ENCODE measurements at regions not wholly inside any gene's neighbourhood (a gene's known extent, or its start where the extent isn't known, plus 50 kb on each side); places are given as distances from the start of the nearest gene placed in this dataset.

DNA sequence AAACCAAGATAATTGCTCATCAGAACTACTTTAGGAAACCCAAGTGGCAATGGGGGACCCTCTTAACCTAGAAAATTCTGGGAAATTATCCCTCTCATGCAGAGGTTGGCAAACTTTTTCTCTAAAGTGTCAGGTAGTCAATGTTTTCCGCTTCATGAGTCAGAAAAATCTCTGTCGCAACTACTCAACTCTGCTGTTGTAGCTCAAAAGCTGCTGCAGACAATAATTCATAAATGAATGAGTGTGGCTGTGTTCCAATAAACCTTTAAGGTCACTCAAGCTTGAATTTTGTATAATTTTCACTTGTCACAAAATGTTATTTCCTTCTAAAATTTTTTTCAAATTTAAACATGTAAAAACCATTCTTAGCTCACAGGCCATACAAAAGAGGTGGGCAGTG, 193.4 kb upstream of the MID1 start:
- no peak for DNase-seq (ENCODE audit: low read depth)

DNA sequence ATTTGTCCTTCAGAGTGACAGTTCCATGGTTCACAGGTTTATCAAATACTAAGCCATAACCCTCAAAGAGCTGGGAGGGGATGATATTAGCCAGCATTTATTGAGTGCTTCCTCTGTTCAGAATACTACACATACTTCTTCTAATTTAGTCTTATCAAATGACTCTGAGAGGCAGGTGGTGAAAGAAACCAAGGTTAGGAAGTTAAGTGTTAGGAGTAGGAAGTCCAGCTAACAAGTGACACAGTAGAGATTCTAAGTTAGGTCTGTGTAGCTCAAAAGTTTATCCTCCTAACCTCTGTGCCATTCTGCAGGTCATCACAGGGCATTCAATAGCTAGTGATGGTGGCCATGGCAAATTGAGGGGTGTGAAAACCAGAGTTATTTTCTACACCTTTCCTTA, 198.3 kb upstream of the MID1 start:
- DNase-seq (ENCODE audit: low read depth), result no peak

- no peak for DNase-seq (ENCODE audit: low read depth)
Observed at GRCh38 chrX:10819973-10820372, 199.6 kb upstream of the MID1 start.

DNA sequence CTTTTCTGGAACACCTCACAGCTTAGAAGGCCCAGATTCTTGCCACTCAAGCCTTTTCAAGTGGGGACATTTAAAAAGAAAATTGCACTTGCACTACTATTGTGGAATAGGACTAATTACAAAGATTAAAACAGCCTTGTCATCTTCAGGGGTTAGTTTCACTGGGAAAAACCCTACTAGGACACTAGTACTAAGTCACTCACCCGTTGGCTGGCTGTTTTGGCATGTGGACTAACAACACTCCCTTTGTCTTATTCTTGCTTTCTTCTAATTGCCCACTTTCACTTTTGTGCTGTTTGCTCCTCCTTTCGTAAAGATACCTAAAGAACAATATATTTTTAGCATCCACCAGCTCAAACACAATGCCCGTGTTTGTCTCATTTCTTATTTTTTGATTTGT, 200.9 kb upstream of the MID1 start:
- DNase-seq (ENCODE audit: low read depth), result no peak

DNA sequence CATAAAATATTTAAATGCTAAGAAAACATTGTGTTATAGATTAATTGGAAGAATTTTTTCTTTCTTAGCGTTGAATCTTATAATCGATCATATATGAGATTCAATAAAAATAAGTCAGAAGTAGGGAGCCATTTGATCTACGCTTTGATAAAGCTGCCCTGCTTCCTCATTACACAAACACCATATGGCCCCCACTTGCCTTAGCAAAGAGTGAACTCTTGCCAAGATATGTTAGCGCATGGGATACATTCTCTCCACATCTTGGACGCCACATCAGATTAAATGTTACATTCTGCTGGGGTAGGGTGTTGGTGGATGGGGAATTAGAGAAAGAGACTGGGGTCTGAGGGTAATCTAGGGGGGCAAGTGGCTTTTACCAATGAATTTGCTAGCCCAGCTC, 207.7 kb upstream of the MID1 start:
- no peak for DNase-seq (ENCODE audit: low read depth)

GRCh38 chrX:10828640-10829039, 208.3 kb upstream of the MID1 start:
- no peak for DNase-seq (ENCODE audit: low read depth)

- no peak for DNase-seq (ENCODE audit: low read depth)
Observed at GRCh38 chrX:10831716-10832502, 211.5 kb upstream of the MID1 start.

- DNase-seq (ENCODE audit: low read depth), result peak; percentile 20
Observed at GRCh38 chrX:10833299-10834169, 213.1 kb upstream of the MID1 start.

GRCh38 chrX:10841579-10841978, 221.2 kb upstream of the MID1 start:
- peak; percentile 60 for DNase-seq (ENCODE audit: low read depth)

- DNase-seq (ENCODE audit: low read depth), result no peak
Observed at GRCh38 chrX:10842646-10843045, 222.3 kb upstream of the MID1 start.

GRCh38 chrX:10847333-10847732, 226.9 kb upstream of the MID1 start:
- no peak for DNase-seq (ENCODE audit: low read depth)

- no peak for DNase-seq (ENCODE audit: low read depth)
Observed at GRCh38 chrX:10851809-10852208, 231.4 kb upstream of the MID1 start.

GRCh38 chrX:10854594-10854993, 234.2 kb upstream of the MID1 start:
- DNase-seq (ENCODE audit: low read depth), result no peak

GRCh38 chrX:10855845-10856244, 235.5 kb upstream of the MID1 start:
- no peak for DNase-seq (ENCODE audit: low read depth)

- DNase-seq (ENCODE audit: low read depth), result no peak
Observed at GRCh38 chrX:10856797-10857196, 236.4 kb upstream of the MID1 start.

DNA sequence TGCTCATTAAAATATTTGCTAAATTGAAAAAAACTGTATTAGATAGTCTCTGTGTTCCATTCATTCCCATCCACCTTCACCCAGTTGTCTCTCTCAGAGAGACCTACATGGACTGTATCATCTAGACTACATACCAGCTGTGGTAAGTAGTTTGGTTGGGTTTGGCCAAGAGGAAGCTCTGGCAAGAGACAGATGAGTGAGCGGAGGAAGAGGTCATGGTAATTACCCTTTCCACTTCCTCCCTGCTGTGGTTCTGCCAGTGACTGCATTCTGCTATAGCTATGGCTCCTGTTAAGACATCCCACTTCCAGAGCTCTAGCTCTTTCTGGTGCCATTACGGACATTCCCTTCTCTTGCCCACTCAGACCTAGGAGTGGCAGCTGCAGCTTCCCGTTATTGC, 239.0 kb upstream of the MID1 start:
- no peak for DNase-seq (ENCODE audit: low read depth)

DNA sequence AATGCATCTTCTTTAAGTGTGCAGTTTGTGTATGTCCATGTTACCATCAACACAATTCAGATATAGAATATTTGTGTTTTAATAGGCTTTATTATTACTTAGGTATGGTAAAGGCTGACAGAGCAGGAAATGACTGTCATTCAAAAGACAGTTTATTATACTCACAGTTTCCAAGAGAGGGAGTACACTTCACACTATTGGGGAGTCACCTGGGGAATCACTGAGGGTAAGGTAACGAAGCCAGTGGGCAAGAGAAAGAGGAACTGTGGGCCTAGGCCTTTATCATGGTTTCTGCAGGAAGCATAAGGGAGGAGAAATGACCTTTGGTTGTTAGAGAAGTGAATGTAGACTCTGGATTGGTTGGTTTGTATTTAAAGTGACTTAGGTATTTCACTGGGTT, 235.1 kb upstream of the HCCS start:
- no peak for DNase-seq (ENCODE audit: low read depth)

- no peak for DNase-seq (ENCODE audit: low read depth)
Observed at GRCh38 chrX:10882484-10882883, 228.6 kb upstream of the HCCS start.

- DNase-seq (ENCODE audit: low read depth), result no peak
Observed at GRCh38 chrX:10884246-10884645, 226.9 kb upstream of the HCCS start.

- no peak for DNase-seq (ENCODE audit: low read depth)
Observed at GRCh38 chrX:10892621-10893225, 218.4 kb upstream of the HCCS start.

DNA sequence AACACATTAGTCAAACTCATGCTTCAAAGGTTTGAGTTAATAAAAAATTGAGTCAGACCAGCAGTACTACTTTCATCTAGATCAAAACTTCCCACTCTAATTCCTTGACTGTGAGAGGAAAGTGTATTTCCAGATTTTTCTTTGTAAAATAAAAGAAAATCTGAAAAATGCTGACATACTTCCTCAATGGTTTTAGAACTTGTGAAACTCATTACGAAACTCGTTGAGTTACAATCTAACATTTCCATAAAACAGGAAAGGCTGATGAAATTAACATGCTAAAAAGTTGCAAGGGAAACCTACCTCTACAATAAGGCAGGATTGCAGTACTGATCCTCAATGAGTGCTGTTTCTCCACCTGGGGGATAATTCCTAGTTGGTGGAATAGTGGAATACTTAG, 217.8 kb upstream of the HCCS start:
- no peak for DNase-seq (ENCODE audit: low read depth)

- DNase-seq (ENCODE audit: low read depth), result no peak
Observed at GRCh38 chrX:10893976-10894375, 217.2 kb upstream of the HCCS start.

- no peak for DNase-seq (ENCODE audit: low read depth)
Observed at GRCh38 chrX:10897768-10898167, 213.4 kb upstream of the HCCS start.

All from forelimb muscle (tissue), 1 donor.